Cardiac muscle cell (in vitro differentiated cells and primary cell): ENCODE measurements at regions not wholly inside any gene's neighbourhood (a gene's known extent, or its start where the extent isn't known, plus 50 kb on each side); places are given as distances from the start of the nearest gene placed in this dataset.
A peak's percentile ranks its signal among the peaks of the same experiment; 100 is the strongest.

Experiments used
- DNase-seq, 2 donors: peaks; one replicate each; pipeline versions ENCODE4 v3.0.0 to v3.0.0-alpha.2; 2010 to 2017; ENCODE audit warnings: low read depth in 1 of 2, low spot score in 1 of 2
- H3K27ac ChIP-seq: fragments of 200-600 bp; sonication (generic); 2 replicates; pipeline ENCODE4 v1.5.1; 2016
- H3K27me3 ChIP-seq: fragments of 200-600 bp; sonication (generic); 2 replicates; pipeline ENCODE4 v1.6.0; 2016; ENCODE audit warnings: control low read depth
- H3K36me3 ChIP-seq: fragments of 200-600 bp; sonication (generic); 2 replicates; pipeline ENCODE4 v1.5.1; 2016; ENCODE audit warnings: control low read depth
- H3K4me1 ChIP-seq: fragments of 200-600 bp; sonication (generic); 2 replicates; pipeline ENCODE4 v1.8.1; 2017; ENCODE audit warnings: low read depth, mild to moderate bottlenecking, mixed run types
- H3K4me3 ChIP-seq: fragments of 200-600 bp; sonication (generic); 2 replicates; pipeline ENCODE4 v1.5.1; 2016; ENCODE audit warnings: mild to moderate bottlenecking
- H3K9me3 ChIP-seq: fragments of 200-600 bp; sonication (generic); 2 replicates; pipeline ENCODE4 v1.5.1; 2017; ENCODE audit warnings: low read depth, mild to moderate bottlenecking, control low read depth
- TF ChIP-seq, protein P1 (sequence below): IDR thresholded peaks from 2 replicates; pipeline ENCODE4 v1.5.1; 2012; ENCODE audit warnings: low read depth, mild to moderate bottlenecking, low read length

DNA sequence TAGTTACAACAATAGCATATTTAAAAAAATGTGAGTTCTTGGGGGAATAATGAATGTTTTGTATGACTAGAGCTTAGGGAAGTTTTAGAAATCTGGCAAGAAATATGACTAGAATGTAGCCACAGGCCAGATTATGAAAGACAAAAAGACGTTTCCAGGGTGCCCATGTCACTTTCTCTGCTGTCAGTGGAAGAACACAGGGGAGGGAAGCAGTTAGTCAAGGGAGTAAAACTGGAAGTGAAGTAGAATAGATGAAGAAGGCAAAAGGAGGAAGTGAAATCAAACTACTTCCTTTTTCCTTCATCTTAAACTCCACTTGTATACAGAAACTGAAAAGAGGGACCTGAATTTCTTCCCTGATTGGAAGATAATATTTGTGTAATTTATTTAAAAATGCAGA is 81.2 kb upstream of the ATP2B1 start:
- Histone ChIP-seq H3K9me3 (no peaks in the 10 kb centered on the region), H3K36me3 (no peaks in the 10 kb centered on the region), H3K4me1 (no peaks in the 10 kb centered on the region), H3K27me3 (no peaks in the 10 kb centered on the region), H3K4me3 (no peak overlapping the region), H3K27ac (no peak overlapping the region)
- peak in 1 of 2 donors; percentile 55 for DNase-seq
- TF ChIP-seq, protein P1, sequence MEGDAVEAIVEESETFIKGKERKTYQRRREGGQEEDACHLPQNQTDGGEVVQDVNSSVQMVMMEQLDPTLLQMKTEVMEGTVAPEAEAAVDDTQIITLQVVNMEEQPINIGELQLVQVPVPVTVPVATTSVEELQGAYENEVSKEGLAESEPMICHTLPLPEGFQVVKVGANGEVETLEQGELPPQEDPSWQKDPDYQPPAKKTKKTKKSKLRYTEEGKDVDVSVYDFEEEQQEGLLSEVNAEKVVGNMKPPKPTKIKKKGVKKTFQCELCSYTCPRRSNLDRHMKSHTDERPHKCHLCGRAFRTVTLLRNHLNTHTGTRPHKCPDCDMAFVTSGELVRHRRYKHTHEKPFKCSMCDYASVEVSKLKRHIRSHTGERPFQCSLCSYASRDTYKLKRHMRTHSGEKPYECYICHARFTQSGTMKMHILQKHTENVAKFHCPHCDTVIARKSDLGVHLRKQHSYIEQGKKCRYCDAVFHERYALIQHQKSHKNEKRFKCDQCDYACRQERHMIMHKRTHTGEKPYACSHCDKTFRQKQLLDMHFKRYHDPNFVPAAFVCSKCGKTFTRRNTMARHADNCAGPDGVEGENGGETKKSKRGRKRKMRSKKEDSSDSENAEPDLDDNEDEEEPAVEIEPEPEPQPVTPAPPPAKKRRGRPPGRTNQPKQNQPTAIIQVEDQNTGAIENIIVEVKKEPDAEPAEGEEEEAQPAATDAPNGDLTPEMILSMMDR = no peak

DNA sequence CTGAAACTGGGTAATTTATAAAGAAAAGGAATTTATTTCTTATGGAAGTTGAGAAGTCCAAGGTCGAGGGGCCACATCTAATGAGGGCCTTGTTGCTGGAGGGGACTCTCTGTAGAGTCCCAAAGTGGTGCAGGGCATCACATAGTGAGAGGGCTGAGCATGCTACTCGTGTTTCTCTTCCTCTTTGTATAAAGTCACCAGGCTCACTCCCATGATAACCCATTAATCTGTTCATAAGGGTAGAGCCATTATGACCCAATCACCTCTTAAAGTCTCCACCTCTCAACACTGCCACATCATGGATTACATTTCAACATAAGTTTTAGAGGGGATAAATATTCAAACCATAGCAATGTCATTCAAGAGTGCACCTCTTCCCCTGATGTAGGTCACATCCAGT is 79.1 kb upstream of the ATP2B1 start:
- H3K4me1 ChIP-seq = peaks cover 9% of the 10 kb centered on the region
- DNase-seq = no peak
- no peak overlapping the region for H3K27ac ChIP-seq
- H3K27me3 ChIP-seq = no peaks in the 10 kb centered on the region
- TF ChIP-seq, protein P1 = no peak
- no peak overlapping the region for H3K4me3 ChIP-seq
- H3K36me3 ChIP-seq = no peaks in the 10 kb centered on the region
- H3K9me3 ChIP-seq = no peaks in the 10 kb centered on the region

DNA sequence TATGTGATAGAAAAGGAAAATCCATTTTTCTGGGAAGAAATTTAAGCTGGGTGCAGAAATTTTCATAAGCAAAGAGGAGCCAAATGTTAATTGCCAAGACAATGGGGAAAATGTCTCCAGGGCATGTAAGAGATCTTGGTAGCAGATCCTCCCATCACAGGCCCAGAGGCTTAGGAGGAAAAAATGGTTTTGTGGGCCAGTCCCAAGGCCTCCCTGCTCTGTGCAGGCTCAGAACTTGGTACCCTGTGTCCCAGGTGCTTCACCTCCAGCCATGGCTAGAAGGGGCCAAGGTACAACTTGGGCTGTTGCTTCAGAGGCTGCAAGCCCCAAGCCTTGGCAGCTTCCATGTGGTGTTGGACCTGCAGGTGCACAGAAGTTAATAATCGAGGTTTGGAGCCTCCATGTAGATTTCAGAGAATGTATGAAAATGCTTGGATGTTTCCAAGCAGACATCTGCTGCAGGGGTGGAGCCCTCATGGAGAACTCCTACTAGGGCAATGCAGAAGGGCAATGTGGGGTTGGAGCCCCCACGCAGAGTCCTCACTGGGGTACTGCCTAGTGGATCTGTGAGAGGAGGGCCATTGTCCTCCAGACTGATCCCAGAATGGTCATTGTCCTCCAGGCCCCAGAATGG is 77.7 kb upstream of the ATP2B1 start:
- H3K36me3 ChIP-seq = no peaks in the 10 kb centered on the region
- DNase-seq = no peak
- no peaks in the 10 kb centered on the region for H3K27me3 ChIP-seq
- H3K4me1 ChIP-seq = peaks cover 19% of the 10 kb centered on the region
- no peak overlapping the region for H3K4me3 ChIP-seq
- no peak overlapping the region for H3K27ac ChIP-seq
- TF ChIP-seq, protein P1 = no peak
- H3K9me3 ChIP-seq = no peaks in the 10 kb centered on the region

DNA sequence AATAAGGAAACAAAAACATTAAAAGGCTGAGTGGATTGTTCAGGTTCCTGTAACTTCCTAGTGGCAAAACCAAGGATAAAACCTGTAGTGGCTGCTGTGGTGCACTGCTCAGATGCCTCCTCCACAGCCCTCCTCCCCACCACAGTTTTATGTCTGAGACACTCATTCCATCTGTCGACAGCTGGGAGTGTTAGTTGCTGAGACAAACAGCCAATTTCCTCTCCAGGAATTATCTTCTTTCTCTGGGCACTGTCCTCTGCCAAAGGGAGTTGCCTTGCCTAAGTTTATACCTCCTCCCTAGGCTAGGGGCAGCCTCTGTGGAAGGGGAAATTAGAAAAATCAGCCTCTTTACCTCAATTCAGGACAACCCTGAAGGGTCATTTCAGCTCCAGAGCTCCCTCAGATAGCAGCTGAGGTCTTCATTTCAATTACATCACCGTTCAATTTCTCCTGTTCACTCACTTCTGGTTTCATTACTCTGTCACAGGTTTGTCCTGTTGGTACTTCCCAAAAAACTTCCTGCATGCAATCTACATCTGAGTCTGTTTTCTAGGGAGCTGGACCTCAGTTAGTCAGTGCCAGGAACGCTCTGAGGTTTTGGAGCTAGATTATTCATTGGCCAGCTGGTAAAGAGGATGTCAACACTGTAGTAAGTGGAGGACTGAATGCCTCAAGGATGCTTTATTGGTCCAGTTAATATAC is 74.9 kb upstream of the ATP2B1 start:
- Histone ChIP-seq H3K4me1 (peaks cover 23% of the 10 kb centered on the region), H3K27ac (peak overlapping the region; percentile 36), H3K36me3 (no peaks in the 10 kb centered on the region), H3K4me3 (no peak overlapping the region), H3K27me3 (no peaks in the 10 kb centered on the region), H3K9me3 (no peaks in the 10 kb centered on the region)
- TF ChIP-seq, protein P1 = no peak
- peak; percentile 71 to 90 for DNase-seq

DNA sequence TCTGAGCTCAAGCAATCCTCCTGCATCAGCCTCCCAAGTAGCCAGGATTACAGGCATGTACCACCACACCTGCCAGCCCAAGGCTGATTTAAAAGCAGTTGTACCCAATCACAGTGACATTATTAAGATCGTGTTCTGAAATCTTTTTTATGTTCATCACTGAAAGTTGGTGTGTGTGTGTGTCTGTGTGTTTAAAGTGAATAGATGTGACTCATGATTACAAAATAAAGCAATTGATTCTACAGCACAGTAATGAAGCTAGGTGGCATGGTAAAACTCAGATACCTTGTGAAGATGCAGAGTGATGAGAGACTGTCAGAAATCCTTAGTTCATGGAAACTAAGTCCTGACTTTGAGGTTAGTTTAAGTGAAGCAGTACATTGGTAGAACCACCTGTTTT is 74.2 kb upstream of the ATP2B1 start:
- H3K9me3 ChIP-seq = no peaks in the 10 kb centered on the region
- peak overlapping the region; percentile 36 for H3K27ac ChIP-seq
- no peak overlapping the region for H3K4me3 ChIP-seq
- DNase-seq = no peak
- no peaks in the 10 kb centered on the region for H3K27me3 ChIP-seq
- peaks cover 23% of the 10 kb centered on the region for H3K4me1 ChIP-seq
- no peaks in the 10 kb centered on the region for H3K36me3 ChIP-seq
- TF ChIP-seq, protein P1 = no peak
